HG02588 (cell line): ENCODE measurements at regions not wholly inside any gene's neighbourhood (a gene's known extent, or its start where the extent isn't known, plus 50 kb on each side); places are given as distances from the start of the nearest gene placed in this dataset.
"Not testable (repeated sequence)": the region's sequence is repeated elsewhere in the genome, so short reads cannot be mapped to it uniquely, and the experiment has no call there.

Source experiments
- ATAC-seq: cut with Tn5 transposase; IDR thresholded peaks from one replicate; pipeline ENCODE4 v1.9.1; 2021; ENCODE audit warnings: mild to moderate bottlenecking, moderate library complexity; ENCODE audit not compliant: unreplicated experiment

DNA sequence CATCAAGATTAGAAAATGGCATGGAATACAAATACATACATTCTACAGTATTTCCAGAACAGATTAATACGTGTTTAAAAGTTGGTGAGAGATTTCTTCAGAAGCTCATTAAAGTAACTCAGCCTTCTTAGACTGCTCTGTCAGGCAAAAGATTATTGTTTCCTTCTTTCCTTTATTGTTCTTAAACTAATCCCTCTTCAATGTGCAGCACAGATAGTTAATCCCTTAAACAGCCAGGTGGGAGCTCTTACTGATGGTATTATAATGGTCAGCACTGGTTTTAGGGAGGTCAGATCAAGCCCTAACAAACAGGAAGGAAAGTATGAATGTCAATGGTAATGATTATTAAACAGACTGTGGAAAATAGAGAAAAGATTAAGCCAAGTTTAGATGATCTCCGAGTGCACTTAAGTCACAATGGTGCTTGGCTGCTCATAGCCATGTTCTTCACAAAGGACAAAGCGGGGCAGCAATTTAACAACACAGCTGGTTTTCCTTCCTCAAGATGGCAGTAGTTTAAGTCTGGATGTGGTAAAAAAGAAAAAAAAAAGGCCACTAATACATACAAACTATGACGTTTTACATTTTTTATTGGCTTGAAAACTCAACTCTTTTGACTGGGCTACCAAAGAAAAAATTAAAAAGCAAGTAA is 992.6 kb downstream of the PCDH9 start:
- ATAC-seq, result no peak

GRCh38 chr13:66234159-66234558 is 996.0 kb downstream of the PCDH9 start:
- no peak for ATAC-seq

GRCh38 chr13:66231958-66232357 is 998.2 kb downstream of the PCDH9 start:
- ATAC-seq, result not testable (repeated sequence)

DNA sequence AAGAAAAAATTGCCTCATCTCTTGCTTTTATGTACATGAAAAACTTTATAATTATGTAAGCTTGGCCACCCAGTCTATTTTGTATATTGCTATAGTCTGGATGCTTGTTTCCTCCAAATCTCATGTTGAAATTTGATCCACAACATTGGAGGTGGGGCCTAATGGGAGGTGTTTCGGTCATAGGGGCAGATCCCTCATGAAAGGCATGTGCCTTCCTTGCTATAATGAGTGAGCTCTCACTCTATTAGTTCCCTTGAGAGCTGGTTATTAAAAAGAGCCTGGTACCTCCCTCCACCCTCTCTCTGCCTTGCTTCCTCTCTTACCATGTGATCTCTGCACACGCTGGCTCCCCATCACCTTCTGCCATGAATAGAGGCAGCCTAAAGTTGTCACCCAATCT is 1005.1 kb downstream of the PCDH9 start:
- no peak for ATAC-seq

GRCh38 chr13:66224663-66225062 is 1005.5 kb downstream of the PCDH9 start:
- ATAC-seq, result no peak

DNA sequence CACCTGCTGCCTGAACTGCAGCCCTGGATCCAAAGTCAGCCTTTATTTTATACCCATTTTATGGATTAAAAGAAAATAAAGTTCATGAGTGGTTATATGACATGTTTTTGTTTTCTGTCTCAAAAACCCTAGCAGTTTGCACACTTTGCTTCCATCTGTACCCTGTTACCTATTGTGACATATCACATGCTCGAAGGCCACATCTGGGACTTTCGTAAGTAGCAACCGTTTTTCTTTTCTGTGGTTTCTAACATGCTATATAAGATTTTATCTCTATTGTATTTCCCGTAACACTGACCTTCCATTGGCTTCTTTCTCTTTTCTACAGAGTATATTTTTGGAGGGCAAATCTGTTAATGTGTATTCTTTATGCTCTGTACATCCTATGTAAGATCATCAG is 1007.2 kb downstream of the PCDH9 start:
- ATAC-seq, result no peak

- no peak for ATAC-seq
These were observed 1008.0 kb downstream of the PCDH9 start for GRCh38 chr13:66222127-66222526.

DNA sequence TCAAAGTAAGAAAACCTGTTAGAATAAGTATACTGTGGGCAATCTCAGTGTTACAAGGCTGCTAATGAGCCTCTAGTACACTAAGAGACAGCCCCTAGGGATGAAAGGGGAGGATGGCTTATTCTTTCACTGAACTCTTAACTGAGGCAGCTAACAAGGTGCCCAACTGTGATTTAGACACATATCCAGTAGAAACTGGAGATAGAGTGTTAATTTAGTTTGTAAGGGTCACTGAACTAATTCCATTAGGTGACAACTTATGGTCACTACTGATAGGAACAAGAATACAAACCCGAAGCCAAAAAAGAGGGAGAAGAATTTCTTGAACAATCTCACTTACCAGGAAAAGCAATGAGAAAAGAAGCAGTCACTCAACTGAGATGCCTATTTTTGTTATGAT is 1010.6 kb downstream of the PCDH9 start:
- ATAC-seq, result no peak

DNA sequence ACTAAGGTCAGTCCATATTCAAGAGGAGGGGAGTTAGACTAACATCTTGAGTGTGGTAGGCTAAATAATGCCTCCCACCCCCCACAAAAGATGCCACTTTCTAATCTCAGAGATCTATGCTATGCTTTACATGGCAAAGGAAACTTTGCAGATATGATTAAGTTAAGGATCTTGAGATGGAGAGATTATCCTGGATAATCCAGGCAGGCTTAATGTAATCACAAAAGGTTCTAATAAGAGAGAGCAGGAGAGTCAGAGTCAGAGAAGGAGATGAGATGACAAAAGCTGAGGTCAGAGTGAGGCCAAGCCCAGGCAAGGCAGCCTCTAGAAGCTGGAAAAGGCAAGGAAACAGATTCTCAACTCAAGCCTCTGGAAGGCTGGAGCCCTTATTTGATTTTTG is 1011.6 kb downstream of the PCDH9 start:
- no peak for ATAC-seq

DNA sequence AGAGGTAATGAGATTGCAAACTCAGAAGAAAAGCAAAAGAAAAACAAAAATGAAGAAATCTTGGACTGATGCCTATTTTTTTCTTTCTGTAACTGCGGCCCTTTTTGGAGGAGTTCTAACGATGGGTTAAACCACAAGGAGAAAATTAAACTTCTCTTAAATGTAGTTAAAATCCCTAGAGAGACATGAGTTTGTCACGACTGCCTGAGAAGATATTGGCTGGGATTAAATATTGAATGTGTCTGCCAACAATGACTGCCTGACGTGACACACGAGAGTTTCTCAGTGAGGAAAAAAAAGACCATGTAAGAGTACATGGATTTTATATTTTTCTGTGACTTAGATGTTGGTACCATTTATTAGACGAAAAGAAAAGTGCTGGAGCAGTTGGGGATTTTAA is 1013.4 kb downstream of the PCDH9 start:
- ATAC-seq, result no peak

GRCh38 chr13:66214467-66214866 is 1015.7 kb downstream of the PCDH9 start:
- ATAC-seq, result no peak

DNA sequence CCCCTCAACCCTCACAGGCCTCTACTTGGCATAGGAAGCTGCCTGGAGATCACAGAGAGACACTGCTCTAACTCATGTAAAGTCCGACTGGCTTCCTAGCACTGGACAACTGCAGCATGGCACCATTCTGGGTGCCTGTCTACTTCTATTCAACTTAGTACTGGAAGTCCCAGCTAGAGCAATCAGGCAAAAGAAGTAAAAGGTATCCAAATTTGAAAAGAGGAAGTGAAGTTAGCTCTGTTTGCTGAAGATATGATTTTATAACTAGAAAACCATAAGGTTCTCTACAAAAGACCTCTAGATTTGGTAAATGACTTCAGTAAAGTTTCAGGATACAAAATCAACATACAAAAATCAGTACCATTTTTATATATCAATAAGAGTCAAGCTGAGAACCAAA is 1017.6 kb downstream of the PCDH9 start:
- ATAC-seq, result peak; percentile 56

DNA sequence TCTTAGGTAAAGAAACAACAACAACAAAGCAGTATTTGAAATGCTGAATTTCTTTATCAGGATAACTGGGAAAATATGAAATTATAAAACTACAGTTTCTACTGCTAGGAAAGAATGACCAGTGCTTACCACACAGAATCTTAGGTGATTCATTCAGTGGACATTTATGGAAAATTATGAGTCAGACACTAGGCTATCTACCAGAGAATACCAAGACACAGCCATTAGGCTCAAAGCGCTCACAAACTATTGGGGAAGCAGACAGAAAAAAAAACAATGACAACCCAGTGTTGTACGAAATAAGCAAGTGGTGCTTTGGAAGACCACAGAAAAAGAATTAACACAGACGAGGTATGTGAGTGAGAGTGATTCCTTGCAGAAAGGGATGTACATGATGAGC is 1019.5 kb downstream of the PCDH9 start:
- no peak for ATAC-seq

DNA sequence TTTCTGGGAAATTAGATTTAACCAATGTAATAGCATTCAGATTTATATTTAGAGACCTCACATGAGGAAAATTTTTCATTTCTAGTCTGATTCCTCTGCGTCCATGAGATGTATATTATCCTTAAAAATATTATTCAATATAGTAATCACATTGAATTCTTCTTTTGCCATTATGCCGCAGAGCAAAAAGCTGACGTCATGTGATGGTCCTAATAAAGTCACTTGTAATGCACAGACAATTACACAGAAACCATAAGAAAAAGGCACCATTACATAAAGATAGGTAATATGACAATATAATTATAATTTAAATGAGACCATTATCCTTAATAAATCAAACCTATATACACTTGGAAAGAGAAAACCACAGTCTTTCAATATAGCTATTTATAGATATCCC is 1021.5 kb downstream of the PCDH9 start:
- ATAC-seq, result no peak

DNA sequence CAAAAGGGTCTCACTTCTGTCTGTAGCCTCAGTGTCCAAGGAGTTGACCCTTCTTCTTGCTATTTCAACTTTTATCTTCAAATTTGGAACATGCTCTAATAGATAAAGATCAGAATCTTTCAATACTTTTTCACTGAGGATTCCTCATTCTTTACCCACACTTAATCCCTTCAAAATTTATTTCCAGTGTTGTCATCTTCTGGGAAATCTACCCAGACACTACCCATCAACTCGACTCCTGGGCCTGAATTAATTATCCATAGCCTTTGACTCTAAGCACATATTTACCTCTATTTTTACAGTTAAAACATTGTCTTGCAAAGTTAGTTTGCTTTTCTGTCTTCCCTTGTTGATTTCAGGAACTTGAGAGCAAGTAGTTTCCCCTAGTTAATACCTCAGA is 1022.5 kb downstream of the PCDH9 start:
- no peak for ATAC-seq

DNA sequence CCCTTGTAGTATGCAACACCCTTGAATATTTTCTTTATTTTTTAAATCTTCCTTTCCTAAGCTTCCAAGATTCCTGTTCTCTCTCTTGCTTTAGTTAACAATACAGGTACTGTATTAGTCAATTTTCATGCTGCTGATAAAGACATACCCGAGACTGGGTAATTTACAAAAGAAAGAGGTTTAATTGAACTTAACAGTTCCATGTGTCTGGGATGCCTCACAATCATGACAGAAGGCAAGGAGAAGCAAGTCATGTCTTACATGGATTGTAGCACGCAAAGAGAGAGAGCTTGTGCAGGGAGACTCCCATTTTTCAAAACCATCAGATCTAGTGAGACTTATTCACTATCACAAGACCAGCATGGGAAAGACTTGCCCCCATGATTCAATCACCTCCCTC is 1024.3 kb downstream of the PCDH9 start:
- no peak for ATAC-seq

DNA sequence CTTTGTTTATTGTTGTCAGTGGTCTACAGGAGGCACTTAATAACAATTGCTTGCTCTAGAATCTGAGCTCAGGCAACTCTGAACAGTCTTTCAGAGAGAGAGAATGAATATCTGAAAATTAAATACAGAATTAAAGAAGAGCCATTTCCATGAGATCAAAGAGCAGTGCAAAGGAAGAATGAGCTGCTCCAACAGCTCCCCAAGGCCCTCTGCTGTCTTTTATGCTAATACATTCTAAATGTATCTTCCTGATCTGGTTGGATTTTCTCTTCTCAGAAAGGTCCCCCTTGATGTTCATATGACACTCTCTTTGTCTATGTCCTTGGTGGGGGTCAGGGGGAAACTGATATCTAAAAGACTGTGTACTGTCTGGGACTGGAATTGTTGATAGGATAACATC is 1029.6 kb downstream of the PCDH9 start:
- ATAC-seq, result no peak

- ATAC-seq, result no peak
These were observed 1034.9 kb downstream of the PCDH9 start for GRCh38 chr13:66195238-66195637.

DNA sequence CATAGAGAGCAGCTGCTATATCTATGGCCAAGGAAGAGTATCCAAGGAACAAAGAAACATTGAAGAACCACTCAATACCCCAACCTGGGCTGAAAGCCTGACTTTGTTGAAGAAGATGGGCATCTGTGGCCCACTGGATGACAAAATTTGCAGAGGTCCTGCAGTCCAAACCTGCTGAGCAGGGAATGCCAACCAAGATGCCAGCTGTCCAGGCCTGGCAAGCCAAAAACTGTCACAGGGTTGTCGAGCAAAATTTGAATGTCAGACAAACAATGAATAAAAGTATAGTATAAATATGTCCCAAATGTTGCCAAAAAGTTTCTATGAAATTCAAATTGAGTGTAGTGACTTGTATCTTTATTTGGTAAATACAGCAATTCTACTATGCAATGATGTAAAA is 1040.2 kb downstream of the PCDH9 start:
- no peak for ATAC-seq

GRCh38 chr13:66180836-66181235 is 1049.3 kb downstream of the PCDH9 start:
- ATAC-seq, result no peak

- ATAC-seq, result no peak
These were observed 1058.2 kb downstream of the PCDH9 start for GRCh38 chr13:66171920-66172319.

GRCh38 chr13:66162470-66162869 is 1067.7 kb downstream of the PCDH9 start:
- ATAC-seq, result no peak

DNA sequence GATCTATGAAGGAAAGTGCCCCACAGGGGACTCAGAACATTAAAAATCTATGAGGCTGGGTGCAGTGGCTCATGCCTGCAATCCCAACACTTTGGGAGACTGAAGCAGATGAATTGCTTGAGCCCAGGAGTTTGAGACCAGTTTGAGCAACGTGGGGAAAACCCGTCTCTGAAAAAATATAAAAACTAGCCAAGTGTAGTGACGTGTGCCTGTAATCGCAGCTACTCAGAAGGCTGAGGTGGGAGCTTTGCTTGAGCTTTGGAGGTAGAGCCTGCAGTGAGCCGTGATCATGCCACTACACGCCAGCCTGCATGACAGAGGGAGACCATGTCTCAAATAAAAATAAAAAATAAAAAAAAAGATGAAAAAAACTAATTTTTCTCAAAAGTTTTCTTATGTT is 1070.6 kb downstream of the PCDH9 start:
- peak; percentile 58 for ATAC-seq
